Midbrain (tissue), 1 donor: ENCODE measurements at regions not wholly inside any gene's neighbourhood (a gene's known extent, or its start where the extent isn't known, plus 50 kb on each side); places are given as distances from the start of the nearest gene placed in this dataset.
"Not testable (repeated sequence)": the region's sequence is repeated elsewhere in the genome, so short reads cannot be mapped to it uniquely, and the experiment has no call there.

Experiments used
- DNase-seq: peaks from one replicate; lab custom pipeline; 2025; lab: John Stamatoyannopoulos, UW

DNA sequence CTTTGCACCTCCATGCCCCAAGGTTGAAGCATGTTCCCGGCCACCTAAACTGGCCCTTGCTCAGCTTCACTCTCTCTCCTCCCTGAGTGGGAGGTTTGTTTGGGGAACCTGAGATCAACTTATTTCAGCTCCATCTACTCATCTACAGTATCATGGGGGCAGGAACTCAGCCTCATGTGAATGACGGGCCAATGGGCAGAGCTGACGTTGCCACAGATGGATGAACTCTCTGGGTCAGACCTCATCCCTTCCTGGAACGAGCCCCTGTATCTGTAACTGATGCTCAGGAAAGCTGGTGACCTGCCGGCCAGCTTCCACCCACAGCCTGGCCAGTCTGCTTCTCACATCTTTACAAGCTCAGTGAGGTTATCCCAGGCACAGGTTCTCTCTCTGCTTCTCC is 369.6 kb downstream of the IRX2 start:
- no peak for DNase-seq

DNA sequence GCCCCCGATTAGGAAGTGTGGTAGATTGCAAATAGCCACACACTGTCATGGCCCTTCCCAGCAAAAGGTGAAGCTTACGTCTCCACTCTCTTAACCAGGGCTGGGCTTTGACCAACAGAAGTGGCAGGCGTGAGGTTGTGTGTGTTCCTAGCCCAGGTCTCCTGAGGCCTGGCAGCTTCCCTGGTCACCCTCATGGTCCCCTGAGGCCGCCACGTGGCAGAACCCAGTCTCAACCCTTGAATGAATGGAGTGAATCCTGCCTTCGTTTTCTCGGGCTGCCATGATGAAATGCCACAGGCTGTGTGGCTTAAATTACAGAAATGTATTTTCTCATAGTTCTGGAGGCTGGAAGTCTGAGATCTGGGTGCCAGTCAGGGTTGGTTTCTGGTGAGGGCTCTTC is 370.4 kb downstream of the IRX2 start:
- no peak for DNase-seq

DNA sequence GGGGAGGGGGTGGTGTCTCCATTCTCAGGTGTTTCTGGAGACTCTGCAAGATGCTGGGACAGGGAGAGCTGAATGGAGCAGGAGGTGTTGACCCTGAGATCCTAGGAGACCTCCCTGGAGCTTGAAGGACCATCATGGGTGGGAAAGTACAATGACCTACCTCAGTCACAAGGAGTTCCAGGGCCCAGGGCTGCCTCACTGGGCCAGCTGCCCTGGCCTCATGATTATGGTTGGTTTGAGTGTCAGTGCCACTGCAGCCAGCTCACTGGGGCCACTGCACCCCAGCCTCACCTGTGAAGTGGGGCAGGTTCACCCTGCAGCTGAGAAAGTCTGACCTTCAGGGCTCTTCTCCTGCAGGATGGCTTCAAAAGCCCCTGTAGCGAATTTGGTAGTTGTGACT is 372.5 kb downstream of the IRX2 start:
- no peak for DNase-seq

DNA sequence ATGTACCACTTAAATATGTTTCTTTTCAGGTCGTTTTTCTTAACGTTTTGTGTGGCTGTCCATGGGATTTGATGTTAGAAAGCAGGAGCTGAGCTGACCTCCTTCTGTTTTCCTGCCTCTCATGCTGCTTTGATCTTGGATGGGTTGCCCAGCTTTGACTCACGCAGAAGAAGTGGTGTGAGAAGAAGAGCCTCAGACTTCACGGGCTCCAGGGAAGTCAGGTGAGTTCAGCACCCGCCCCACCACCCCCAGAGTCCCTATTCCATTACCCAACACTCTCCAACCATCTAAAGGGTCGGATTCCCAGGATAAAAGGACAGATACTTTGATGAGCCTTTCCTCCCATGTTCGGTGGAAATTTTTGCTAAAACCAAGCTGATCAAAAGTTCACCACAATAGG is 373.4 kb downstream of the IRX2 start:
- DNase-seq: no peak

DNA sequence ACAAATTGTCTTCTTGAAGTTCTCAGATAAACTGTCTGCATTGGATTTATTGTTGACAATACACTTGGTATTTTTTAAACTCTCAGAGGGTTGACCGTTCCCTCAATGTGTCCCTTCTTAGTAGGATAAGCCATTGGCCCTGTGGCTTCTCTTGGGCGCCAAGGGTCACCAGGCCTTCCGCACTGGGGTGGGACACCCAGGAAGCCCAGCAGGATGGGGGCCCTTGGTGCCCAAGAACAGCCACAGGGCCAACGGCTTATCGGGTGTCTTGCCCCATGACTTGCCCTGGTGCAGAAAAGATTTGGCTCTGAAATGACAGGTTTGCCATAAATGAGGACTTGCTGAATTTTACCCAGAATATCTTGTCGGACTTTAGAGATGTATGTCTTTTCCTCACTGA is 375.0 kb downstream of the IRX2 start:
- DNase-seq: no peak

DNA sequence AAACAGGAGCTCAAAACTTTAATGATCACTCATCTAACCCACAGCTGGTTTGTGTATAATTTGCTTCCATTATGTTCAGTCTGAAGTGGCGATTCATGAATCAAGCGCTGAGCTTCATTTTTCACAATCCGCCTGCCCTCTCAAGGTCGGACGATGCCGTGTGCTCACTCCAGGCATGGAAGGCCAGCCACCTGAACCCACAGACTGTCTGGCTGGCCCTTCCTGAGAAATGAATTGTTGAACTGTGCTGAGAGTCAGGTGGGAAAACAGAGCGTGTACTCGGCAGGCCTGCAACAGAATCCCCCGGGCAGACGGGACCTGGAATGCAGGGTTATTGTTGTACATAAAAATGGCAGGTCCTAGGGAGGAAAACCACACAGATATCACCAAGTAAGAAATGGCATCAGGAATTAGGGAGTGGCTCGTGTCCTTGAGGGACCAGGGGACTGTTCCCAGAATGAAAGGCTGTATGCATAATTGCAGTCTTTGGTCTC is 375.7 kb downstream of the IRX2 start:
- DNase-seq: no peak

DNA sequence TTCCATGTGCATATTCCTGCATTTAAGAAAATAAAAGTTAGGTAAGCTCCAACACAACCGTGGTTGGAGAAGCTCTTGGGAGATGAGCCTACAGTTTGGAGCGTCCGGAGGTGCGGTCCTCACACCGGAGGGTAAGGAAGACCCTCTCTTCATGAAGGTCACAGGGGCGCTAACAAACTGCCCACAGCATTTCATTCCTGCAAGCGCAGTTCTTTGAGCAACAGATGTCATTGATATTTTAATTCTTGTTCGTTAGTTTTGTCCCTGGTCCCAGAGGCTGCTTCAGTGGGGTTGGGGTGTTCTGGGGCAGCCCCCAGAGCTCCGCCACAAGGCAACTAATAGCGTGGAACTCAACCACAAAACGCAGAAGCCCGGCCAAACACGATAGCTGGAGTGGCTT is 376.2 kb downstream of the IRX2 start:
- no peak for DNase-seq

DNA sequence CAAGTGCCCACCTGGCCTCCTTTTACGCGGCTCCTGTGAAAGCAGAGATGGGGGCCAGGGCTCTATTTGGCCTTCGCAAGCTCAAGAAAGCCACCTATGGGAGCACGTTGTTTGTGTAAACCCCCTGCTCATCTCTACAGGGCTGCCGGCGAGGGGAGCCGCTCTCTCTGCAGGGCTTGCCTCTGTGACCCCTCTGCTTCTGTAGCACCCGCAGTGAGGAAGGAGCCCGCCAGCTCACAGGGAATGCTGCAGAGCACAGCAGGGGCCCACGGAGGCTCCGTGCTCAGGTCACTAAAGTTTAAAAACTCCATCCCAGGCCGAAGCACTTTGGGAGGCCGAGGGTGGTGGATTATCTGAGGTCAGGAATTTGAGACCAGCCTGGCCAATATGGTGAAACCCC is 376.8 kb downstream of the IRX2 start:
- no peak for DNase-seq

DNA sequence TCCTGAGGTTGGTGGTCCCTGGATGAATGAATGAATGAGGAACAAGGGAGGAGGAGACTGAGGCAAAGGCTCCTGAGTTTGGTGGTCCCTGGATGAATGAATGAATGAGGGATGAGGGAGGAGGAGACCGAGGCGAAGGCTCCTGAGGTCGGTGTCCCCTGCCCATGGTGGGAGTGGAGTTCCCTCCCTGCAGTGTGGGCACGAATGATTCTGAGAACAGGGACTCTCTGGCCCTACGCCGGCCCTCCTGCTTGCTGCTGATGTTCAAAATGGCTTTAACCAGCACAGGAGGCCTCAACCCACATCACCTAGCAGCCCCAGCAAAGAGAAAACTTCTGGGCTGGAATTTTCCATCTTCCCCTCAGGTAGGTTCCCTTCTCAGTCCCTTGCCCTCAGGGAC is 377.8 kb downstream of the IRX2 start:
- DNase-seq: no peak

DNA sequence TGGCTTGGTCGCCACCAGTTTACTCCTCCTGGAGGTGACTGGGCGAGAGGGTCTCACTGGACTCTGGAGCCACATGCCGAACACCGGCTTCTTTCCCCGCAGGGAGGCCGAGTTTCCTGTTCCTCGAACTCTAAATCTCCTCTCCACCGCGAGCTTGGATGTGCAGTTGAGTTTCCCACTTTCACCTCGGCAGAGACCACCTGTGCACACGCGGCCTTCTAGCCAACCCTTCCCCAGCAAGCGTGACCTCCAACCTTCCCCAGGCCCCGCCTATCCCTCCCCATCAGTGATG is 380.1 kb downstream of the IRX2 start:
- no peak for DNase-seq

DNA sequence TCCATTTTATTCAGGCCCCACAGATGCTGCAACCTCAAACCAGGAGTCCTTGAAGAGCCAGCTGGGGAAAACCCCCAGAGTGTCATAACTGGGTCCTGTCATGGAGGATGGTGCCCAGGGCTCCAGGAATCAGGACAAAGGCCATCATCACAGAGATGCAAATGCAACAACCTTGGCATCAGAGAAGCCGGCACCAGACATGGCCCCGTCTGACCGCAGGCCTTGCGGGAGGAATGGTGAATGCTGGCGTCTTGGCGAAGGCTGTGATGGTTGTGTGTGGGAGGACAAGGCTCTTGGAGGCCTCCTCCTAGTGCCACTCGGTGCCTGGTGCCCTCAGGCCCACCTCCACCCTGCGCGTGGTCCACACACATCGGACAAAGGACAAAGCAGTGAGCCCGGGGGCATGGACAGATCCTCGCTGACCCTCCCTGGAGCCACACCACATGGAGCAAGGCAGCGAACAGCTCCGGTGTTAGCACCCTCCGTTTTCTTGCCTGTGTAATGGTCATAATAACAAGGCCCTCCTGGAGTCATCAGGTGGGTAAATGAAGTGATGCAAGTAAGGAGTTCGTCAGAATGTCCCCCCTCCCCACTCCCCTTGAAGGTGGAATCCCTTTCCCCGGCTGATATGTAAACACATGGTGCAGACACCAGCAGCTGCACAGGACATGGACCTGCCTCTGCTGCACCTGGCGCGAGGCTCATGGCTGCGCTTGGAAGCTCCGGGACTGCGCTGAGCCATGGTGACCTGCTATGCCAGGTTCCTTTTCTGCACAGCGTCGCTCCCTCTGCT is 380.7 kb downstream of the IRX2 start:
- DNase-seq: no peak

DNA sequence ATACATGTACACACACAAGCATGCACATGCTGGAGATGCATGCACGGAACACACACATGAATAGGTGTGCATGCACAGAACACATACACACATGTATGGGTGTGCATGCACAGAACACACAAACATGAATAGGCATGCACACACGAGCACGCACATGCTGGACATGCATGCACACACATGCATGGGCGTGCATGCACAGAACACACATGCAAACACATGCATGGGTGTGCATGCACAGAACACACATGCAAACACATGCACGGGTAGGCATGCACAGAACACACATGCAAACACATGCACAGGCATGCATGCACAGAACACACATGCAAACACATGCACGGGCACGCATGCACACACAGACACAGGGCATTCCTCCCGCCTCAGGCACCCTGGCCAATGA is 382.3 kb downstream of the IRX2 start:
- DNase-seq: no peak

DNA sequence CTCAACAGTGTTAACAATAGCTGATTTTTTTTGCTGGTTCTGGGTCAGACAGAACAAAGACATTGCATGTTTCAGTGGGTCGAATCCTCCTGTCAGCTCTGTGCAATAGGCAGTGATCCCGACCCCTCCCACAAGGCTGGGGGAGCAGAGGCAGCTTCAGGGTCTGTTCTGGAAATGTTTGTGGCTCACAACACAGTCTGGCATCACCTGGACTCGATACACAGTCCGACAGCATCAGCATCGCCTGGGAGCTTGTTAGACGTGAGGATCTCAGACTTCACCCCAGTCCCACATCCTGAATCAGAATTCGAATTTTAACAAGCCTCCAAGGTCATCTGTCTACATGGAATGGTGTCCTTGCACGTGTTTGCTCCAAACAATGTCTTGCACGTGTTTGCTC is 384.7 kb downstream of the IRX2 start:
- no peak for DNase-seq

DNA sequence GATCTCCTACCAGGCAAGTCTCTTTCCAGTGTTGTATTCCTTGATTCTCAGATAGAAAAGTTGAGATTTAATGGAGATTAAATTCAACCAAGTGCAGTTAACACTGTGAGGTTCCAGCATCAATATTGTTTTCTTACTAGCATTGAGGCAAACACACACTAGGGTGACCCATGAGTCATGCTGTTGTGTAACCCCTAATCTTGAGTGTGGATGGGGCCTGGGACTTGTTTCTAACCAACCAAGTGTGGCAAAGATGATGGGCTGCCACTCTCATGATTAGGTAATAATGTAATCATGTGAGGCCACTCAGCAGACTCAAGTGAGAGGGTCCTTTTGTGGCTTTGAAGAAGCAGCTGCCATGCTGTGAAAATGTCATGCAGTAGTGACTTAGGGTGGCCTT is 394.2 kb downstream of the IRX2 start:
- DNase-seq: no peak

DNA sequence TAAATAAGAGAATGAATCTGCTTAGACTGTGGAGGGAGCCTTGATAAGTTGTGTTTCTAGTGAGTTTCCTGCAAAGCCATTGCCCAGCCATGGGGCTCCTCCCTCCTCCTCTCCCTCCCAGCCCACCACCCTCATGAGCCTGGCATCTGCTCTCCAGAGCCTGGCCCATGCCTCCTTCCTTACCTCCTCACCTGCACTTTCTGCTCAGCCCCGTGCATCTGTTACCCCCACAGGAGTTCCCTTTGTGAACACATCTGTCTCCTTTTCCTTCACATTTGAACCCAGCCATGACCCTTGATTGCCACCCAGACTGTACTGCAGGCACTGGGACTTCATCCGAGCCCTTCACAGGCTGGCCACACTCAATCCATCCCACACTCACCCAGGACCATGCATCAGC is 395.6 kb downstream of the IRX2 start:
- no peak for DNase-seq

DNA sequence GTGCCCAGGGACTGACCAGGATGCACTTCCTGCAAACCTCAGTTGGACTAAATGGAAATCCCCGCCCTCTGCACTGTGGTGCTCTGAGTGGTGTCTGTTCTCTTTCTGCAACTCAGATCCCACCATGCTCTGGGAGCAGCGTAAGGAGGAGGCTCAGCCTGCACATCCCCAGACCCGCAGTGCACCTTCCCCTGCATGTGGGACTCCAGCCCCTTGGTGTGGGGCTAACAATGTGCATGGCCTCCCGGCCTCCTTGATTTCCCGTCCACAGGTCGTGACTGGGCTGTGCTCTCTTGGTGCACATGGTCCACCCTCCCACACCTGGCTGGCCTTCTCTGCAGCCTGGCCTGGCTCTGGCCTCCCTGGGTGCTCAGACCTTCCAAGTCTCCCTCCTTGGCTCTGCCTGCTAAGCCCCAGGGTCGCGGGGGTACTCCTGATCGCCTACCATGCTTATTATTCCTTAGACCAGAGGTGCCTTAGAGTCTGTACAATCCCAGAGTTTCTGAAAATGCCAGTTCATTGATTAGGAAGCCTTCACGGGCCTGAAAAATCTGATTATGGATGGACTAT is 397.5 kb downstream of the IRX2 start:
- no peak for DNase-seq

DNA sequence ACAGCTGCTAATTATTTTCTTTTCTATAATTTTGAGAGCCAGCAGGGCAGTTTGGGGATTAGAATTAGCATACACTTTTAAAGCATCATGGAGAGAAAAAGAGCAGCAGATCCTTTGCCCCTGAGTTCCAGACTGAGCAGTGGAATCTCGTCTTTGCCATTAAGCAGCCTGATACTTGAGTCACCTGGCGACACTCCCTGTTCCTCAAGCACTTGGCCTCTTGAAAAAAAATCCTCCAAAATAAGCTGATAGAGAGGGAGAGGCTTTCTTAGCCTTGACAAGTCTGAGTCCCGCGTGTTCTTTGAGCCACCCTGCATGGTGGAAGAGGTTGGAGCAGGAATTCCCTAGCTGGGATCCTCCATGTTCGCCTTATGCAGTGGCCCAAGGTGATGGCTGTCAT is 398.3 kb downstream of the IRX2 start:
- no peak for DNase-seq

DNA sequence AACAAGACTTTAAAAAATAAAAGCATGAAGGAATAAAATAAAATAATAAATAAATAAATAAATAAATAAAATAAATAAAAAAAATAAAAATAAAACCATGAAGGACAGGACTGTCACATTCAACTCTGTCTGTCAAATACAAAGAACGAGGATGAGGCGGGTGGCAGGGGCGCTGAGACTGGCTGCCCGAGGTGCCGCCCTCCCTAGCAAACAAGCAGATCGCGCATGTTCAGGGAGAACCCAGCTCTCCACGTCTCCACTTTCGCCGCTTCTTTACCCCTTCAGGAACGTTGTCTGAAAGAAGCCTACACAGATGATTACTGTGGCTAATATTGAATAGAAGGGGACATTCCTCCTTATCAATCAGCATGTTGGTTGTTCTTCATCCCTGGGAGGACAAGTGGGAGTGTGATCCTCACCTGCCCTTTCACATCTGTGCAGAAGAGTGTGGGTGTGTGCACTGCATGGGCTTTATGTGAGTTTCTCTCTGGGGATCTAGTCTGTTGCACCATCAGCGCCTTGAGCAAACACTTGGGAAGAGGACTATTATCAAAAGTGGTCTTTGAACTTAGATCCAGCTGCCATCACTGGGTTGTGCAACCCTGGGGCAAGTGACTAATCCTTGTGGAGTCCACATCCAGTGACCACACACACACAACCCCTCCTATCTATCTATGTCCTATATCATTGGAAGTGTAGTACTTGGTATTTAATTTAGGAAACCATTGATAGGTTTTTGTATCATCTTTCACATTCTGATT is 399.2 kb downstream of the IRX2 start:
- DNase-seq: no peak

DNA sequence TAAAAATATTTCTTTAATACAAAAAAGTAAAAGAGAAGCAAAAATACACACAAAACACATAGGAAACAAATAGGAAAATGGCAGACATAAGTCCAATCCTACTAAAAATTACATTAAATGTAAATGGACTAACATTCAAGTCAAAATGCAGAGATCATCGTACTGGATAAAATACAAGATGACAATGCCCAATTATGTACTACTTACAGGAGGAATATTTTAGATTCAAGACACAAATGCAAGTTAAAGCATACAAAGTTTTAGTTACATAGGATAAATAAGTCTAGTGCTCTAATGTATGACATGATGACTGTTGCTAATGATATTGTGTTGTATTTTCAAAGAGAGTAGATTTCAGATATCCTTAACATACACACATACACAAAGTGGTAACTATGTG is 401.7 kb downstream of the IRX2 start:
- not testable (repeated sequence) for DNase-seq

DNA sequence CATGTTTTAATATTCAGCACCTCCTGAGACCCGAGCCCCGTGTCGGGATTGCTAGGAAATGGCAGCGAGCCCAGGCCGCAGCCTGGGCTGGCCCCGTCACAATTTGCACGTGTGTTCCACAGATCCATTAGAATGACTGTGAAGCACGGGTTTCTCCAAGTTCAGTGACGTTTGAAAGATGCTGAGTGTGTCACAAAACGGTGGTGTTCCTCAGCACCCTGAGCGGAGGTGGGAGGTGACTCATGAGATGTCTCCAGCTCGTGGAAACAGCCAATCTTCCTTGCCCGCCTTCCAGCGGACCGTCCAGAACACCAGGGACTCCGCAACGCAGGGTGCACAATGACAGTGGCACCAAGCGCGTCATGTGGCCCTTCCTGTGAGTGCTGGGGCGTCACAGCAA is 412.8 kb downstream of the IRX2 start:
- no peak for DNase-seq

DNA sequence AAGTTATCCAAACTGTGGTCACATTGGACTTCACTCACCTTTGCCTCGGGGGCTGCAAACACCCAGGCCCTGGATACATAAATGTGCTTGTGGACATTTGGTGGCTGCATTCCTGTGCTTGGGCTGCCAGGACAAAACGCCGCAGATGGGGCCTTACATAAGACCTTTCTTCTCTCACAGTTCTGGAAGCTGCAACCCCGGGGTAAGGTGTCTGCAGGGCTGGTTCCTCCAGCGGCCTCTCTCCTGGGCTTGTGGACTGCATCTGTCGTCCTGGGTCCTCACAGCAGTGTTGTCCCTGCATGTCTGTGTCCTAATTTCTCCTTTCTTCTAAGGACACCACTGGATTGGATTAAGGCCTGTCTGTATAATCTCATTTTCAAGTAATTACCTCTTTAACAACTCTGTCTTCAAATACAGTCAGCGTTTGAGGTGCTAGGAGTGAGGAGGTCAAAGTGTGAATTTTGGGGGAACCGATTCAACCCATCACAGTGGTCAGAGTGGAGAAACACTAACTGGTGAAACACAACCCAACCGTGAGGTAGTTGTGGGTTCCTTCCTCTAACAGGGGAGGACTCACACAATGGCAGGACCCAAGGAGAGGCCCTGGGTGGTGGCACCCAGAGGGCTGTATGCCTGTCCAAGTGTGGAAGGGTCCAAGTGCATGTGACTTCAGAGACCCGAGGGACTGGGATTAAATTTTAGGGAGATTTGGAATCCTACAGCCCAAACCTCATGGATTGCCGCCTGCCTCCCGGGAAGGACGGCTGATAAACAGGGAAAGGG is 415.6 kb downstream of the IRX2 start:
- DNase-seq: no peak

DNA sequence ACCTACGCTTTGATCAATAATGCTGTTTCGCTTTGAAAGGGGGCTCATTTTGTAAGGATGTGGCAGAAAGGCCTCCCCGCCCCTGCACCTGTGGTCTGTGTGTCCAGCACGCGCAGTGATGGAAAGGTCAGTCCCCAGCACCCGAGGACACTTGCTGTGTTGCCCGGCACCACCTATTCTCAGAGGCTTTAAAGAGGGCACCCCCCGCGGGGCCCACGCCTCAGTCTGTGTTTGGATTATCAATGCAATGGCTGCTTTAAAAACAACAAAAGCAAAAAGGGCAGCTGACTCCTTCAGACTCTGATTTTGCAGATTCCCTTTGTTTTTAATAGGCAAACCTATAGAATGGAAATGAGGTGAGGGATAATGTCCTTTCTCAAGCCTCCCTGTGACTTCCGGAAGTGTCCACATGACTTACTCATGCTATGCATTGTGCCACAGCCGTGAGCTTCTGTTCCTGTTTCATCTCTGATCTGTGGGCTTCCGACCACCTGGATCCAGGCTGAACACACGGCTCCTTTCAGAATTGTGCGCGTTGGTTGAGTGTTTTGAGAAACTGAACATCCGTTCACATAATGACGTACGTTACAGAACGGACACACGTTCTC is 416.2 kb downstream of the IRX2 start:
- DNase-seq: no peak
